ENCODE measurements at regions not wholly inside any gene's neighbourhood (a gene's known extent, or its start where the extent isn't known, plus 50 kb on each side); places are given as distances from the start of the nearest gene placed in this dataset.

- DNase-seq, result peak in 1 of 58 donors; percentile 12
Observed at GRCh38 chr1:38551318-38552307, 308.0 kb downstream of the RRAGC start.

GRCh38 chr1:38549191-38549590 lies 310.4 kb downstream of the RRAGC start:
- peak in 5 of 58 donors; percentile 5 to 41 (median 30) for DNase-seq

- DNase-seq, result peak in 6 of 58 donors; percentile 10 to 38 (median 24)
Observed at GRCh38 chr1:38547321-38547720, 312.3 kb downstream of the RRAGC start.

GRCh38 chr1:38546636-38547035 lies 312.9 kb downstream of the RRAGC start:
- DNase-seq, result peak in 13 of 58 donors; percentile 5 to 38 (median 19)

- no peak for DNase-seq
Observed at GRCh38 chr1:38541223-38541622, 318.3 kb downstream of the RRAGC start.

- no peak for DNase-seq
Observed at GRCh38 chr1:38539931-38540330, 319.6 kb downstream of the RRAGC start.

- no peak for DNase-seq
Observed at GRCh38 chr1:38538834-38539233, 320.7 kb downstream of the RRAGC start.

GRCh38 chr1:38536089-38536488 lies 323.5 kb downstream of the RRAGC start:
- DNase-seq, result no peak

- no peak for DNase-seq
Observed at GRCh38 chr1:38534473-38534823, 325.1 kb downstream of the RRAGC start.

GRCh38 chr1:38533772-38534472 lies 325.6 kb downstream of the RRAGC start:
- DNase-seq, result no peak

GRCh38 chr1:38530957-38531356 lies 328.6 kb downstream of the RRAGC start:
- no peak for DNase-seq

- no peak for DNase-seq
Observed at GRCh38 chr1:38529946-38530345, 329.6 kb downstream of the RRAGC start.

- DNase-seq, result no peak
Observed at GRCh38 chr1:38529391-38529790, 330.2 kb downstream of the RRAGC start.

- DNase-seq, result no peak
Observed at GRCh38 chr1:38528623-38529022, 330.9 kb downstream of the RRAGC start.

- no peak for DNase-seq
Observed at GRCh38 chr1:38527373-38527966, 332.1 kb downstream of the RRAGC start.

GRCh38 chr1:38526046-38526445 lies 333.5 kb downstream of the RRAGC start:
- DNase-seq, result no peak

GRCh38 chr1:38525343-38526043 lies 334.1 kb downstream of the RRAGC start:
- no peak for DNase-seq

- DNase-seq, result no peak
Observed at GRCh38 chr1:38524025-38524641, 335.4 kb downstream of the RRAGC start.

GRCh38 chr1:38523568-38523939 lies 336.0 kb downstream of the RRAGC start:
- no peak for DNase-seq

- no peak for DNase-seq
Observed at GRCh38 chr1:38522915-38523567, 336.5 kb downstream of the RRAGC start.
